Retina (tissue), 1 donor: ENCODE measurements at regions not wholly inside any gene's neighbourhood (a gene's known extent, or its start where the extent isn't known, plus 50 kb on each side); places are given as distances from the start of the nearest gene placed in this dataset.
"Not testable (repeated sequence)": the region's sequence is repeated elsewhere in the genome, so short reads cannot be mapped to it uniquely, and the experiment has no call there.

Experiments used
- DNase-seq: peaks from one replicate; pipeline ENCODE4 v3.0.0-alpha.2; 2016

- DNase-seq, result no peak
Observed at GRCh38 chr3:182413061-182413460, 380.2 kb upstream of the ATP11B start.

- no peak for DNase-seq
Observed at GRCh38 chr3:182413682-182414081, 379.6 kb upstream of the ATP11B start.

GRCh38 chr3:182414586-182414985 is 378.7 kb upstream of the ATP11B start:
- DNase-seq, result no peak

- no peak for DNase-seq
Observed at GRCh38 chr3:182420741-182421140, 372.6 kb upstream of the ATP11B start.

- DNase-seq, result no peak
Observed at GRCh38 chr3:182424006-182424405, 369.3 kb upstream of the ATP11B start.

- not testable (repeated sequence) for DNase-seq
Observed at GRCh38 chr3:182425926-182426718, 367.2 kb upstream of the ATP11B start.

- not testable (repeated sequence) for DNase-seq
Observed at GRCh38 chr3:182431972-182432371, 361.3 kb upstream of the ATP11B start.

- DNase-seq, result no peak
Observed at GRCh38 chr3:182435860-182436259, 357.4 kb upstream of the ATP11B start.

GRCh38 chr3:182436547-182436946 is 356.8 kb upstream of the ATP11B start:
- DNase-seq, result no peak

GRCh38 chr3:182438398-182438797 is 354.9 kb upstream of the ATP11B start:
- no peak for DNase-seq

- no peak for DNase-seq
Observed at GRCh38 chr3:182440101-182440500, 353.2 kb upstream of the ATP11B start.

- no peak for DNase-seq
Observed at GRCh38 chr3:182445576-182445975, 347.7 kb upstream of the ATP11B start.

GRCh38 chr3:182450942-182451787 is 342.1 kb upstream of the ATP11B start:
- DNase-seq, result no peak

GRCh38 chr3:182451871-182452270 is 341.4 kb upstream of the ATP11B start:
- DNase-seq, result no peak

GRCh38 chr3:182455011-182455410 is 338.3 kb upstream of the ATP11B start:
- DNase-seq, result no peak

GRCh38 chr3:182460303-182460702 is 333.0 kb upstream of the ATP11B start:
- DNase-seq, result no peak

GRCh38 chr3:182462152-182462551 is 331.2 kb upstream of the ATP11B start:
- no peak for DNase-seq

GRCh38 chr3:182464513-182465145 is 328.7 kb upstream of the ATP11B start:
- DNase-seq, result no peak

- no peak for DNase-seq
Observed at GRCh38 chr3:182465301-182466185, 327.8 kb upstream of the ATP11B start.

GRCh38 chr3:182469086-182469485 is 324.2 kb upstream of the ATP11B start:
- no peak for DNase-seq

- no peak for DNase-seq
Observed at GRCh38 chr3:182470187-182470586, 323.1 kb upstream of the ATP11B start.

- no peak for DNase-seq
Observed at GRCh38 chr3:182473191-182473710, 320.1 kb upstream of the ATP11B start.
